ENCODE measurements at regions not wholly inside any gene's neighbourhood (a gene's known extent, or its start where the extent isn't known, plus 50 kb on each side); places are given as distances from the start of the nearest gene placed in this dataset.

DNA sequence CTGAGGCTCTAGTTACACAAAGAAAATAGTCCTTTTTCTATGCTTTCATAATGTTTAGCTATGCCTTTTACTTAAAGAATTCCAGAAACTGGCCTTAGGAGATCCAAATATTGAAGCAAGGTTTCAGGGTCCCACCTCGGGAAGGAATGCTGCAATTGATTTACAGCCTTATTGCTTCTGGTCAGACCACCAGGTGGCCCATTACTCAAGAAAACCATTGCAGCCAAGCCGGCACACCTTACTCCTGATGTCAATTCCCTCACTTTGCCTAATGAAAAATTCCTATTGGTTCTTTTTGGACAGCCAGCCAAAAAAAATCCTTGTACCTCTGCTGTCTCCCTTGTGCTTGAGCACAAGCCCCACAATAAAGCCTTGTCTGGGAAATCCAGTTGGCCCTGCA is 173.9 kb downstream of the LMBRD1 start:
- no peak overlapping the region for H2BK5ac ChIP-seq (ENCODE audit: insufficient read length, low read length)
- no peak overlapping the region for H3K4me3 Mint-ChIP-seq
- H2BK20ac ChIP-seq (ENCODE audit: low read depth, low read length, poor library complexity, severe bottlenecking), result no peak overlapping the region
- H2BK120ac ChIP-seq (ENCODE audit: low read depth, low read length, poor library complexity, severe bottlenecking), result no peak overlapping the region
- H3K27ac Mint-ChIP-seq, result peak overlapping the region in 2 of 3 experiments; percentile 48 to 87; a peak in 1 of 7 replicates
- no peak overlapping the region for H3K18ac ChIP-seq (ENCODE audit: insufficient read length, low read depth, low read length)
- H3K79me2 ChIP-seq (ENCODE audit: insufficient read depth, low read length), result no peaks in the 10 kb centered on the region
- H4K5ac ChIP-seq (ENCODE audit: insufficient read length, low read depth, low read length), result no peak overlapping the region
- H3K56ac ChIP-seq (ENCODE audit: insufficient read length, low read depth, low read length), result no peak overlapping the region
- H2AK5ac ChIP-seq (ENCODE audit: insufficient read length, low read length), result no peak overlapping the region
- no peaks in the 10 kb centered on the region; a peak in 1 of 7 replicates for H3K36me3 Mint-ChIP-seq (ENCODE audit: insufficient read depth in 1 of 3, low read depth in 3 of 3)
- no peak overlapping the region for H3K14ac ChIP-seq (ENCODE audit: insufficient read depth, low read length)
- H4K91ac ChIP-seq (ENCODE audit: insufficient read length, low read depth, low read length), result no peak overlapping the region
- H3K27ac ChIP-seq (ENCODE audit: insufficient read length, low read depth, low read length), result no peak overlapping the region
- no peaks in the 10 kb centered on the region for H3K27me3 ChIP-seq (ENCODE audit: insufficient read depth, low read length)
- no peak overlapping the region for H2BK15ac ChIP-seq (ENCODE audit: low read depth, low read length)
- H3K4me2 ChIP-seq (ENCODE audit: insufficient read depth, insufficient read length, low read length), result no peak overlapping the region
- H3K9ac ChIP-seq (ENCODE audit: extremely low read depth, insufficient read length, low read length), result no peak overlapping the region
- H2AFZ ChIP-seq (ENCODE audit: low read length), result no peak overlapping the region
- TF ChIP-seq, protein P1, sequence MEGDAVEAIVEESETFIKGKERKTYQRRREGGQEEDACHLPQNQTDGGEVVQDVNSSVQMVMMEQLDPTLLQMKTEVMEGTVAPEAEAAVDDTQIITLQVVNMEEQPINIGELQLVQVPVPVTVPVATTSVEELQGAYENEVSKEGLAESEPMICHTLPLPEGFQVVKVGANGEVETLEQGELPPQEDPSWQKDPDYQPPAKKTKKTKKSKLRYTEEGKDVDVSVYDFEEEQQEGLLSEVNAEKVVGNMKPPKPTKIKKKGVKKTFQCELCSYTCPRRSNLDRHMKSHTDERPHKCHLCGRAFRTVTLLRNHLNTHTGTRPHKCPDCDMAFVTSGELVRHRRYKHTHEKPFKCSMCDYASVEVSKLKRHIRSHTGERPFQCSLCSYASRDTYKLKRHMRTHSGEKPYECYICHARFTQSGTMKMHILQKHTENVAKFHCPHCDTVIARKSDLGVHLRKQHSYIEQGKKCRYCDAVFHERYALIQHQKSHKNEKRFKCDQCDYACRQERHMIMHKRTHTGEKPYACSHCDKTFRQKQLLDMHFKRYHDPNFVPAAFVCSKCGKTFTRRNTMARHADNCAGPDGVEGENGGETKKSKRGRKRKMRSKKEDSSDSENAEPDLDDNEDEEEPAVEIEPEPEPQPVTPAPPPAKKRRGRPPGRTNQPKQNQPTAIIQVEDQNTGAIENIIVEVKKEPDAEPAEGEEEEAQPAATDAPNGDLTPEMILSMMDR (conservative IDR thresholded peaks at IDR 0.05), result peak; percentile 50; the same call in 2 of the 3 replicates
- no CpG with 5 or more reads among the region's 2 CpGs for WGBS (ENCODE audit: extremely low coverage, insufficient read length, low lambda C conversion rate)
- H3K4me1 Mint-ChIP-seq, result peaks cover 16 to 35% of the 10 kb centered on the region in 2 experiments
- H3T11ph ChIP-seq (ENCODE audit: low read length), result no peak overlapping the region
- no peaks in the 10 kb centered on the region for H3K27me3 Mint-ChIP-seq (ENCODE audit: low read depth)
- no peak overlapping the region for H4K8ac ChIP-seq (replicated peaks; ENCODE audit: insufficient read length, low read depth, low read length)
- H3K79me1 ChIP-seq (ENCODE audit: insufficient read depth, low read depth, low read length, poor library complexity, severe bottlenecking), result no peaks in the 10 kb centered on the region
- H3K23me2 ChIP-seq (ENCODE audit: insufficient read length, low read depth, low read length, poor library complexity, severe bottlenecking), result no peaks in the 10 kb centered on the region
- H2BK12ac ChIP-seq (ENCODE audit: insufficient read length, low read depth, low read length), result no peak overlapping the region
- DNase-seq, result peak; percentile 43
- no peaks in the 10 kb centered on the region for H3K9me3 Mint-ChIP-seq
- H3K23ac ChIP-seq (ENCODE audit: insufficient read length, low read depth, low read length), result no peak overlapping the region
- H3K4me1 ChIP-seq (ENCODE audit: insufficient read depth, low read length), result peaks cover 3% of the 10 kb centered on the region; the same call in 1 of the 2 replicates
- H3K4ac ChIP-seq (ENCODE audit: low read depth, low read length), result no peak overlapping the region
- no peaks in the 10 kb centered on the region for H3K9me3 ChIP-seq (ENCODE audit: control insufficient read depth, low read depth, low read length)
- no peaks in the 10 kb centered on the region for H4K20me1 ChIP-seq (ENCODE audit: control insufficient read depth, insufficient read depth, insufficient read length)

All from H9 (cell line).